Right forelimb (tissue), 1 donor: ENCODE measurements at regions not wholly inside any gene's neighbourhood (a gene's known extent, or its start where the extent isn't known, plus 50 kb on each side); places are given as distances from the start of the nearest gene placed in this dataset.

Experiments used
- DNase-seq: peaks from one replicate; pipeline ENCODE4 v3.0.0-alpha.2; 2018

DNA sequence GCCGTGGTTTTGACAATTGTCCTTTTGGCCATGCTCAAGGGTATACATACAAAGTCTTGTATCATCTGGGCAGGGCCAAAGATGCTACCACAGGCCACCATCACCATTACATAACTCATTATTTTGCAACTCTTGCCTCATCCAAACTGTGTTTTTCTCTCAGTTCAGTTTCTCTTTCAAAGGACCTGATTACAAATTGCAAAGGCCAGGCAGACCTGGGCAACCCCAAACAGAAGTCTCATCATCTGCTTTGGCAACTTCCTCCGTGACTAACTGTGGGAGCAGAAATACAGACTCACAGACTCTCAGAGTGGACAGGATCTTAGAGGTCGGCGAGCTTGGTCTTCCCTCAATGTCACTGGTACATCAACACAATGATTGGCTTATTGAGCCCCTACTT lies 117.8 kb upstream of the NEDD9 start:
- DNase-seq, result no peak

DNA sequence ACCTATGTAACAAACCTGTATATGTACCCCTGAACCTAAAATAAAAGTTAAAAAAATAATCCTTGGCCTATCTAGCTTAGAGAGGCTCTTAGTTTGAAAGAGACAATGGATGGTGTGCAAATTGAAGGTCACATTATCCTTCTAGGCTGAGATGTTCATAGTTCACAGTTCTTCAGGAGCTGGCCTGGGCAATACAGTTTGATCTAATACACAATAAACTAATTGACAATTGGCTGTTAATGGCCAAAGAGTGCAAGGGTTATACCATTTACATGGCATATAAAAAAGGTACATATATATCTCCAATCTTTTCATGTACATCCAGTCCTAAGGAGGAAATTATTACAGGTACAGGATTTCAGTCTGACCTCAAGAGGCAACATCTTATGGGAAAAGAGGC lies 117.4 kb upstream of the NEDD9 start:
- no peak for DNase-seq

DNA sequence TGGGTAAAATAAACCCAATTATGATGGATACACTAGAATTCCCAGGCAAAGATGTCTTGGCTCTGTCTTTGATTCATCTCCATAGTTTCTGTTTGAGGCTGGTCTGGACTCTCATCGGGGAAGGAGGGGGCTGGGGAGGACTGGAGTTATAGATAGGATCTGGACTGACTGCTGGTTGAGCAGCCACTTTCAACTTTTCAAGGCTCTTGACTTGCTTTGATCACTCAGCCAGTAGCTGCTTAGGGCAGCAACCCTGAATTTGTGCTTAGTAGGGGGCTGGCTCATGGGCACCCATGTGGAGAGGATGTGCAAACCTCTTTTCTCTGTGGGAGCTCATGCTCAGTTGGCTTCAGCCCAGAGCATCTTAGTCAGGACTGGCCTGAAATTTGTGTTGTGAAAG lies 114.0 kb upstream of the NEDD9 start:
- no peak for DNase-seq

DNA sequence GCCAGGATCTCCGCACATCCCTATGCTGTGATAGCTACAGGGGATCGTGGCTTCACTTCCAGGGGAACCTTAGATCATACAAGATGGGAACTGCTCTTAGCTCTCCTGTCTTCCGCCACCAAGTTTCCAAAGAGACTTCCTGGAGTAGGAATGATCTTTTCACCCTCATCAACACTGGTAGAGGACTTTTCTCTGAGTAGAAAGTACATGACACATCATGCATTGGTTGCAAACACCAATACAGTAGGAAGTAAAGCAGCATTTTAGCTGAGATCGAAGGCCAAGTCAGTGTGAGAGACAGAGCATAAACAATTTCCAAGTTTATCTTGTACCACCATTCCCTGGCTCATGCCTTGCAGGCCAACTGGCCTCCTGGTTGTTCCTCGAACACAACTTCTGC lies 113.1 kb upstream of the NEDD9 start:
- DNase-seq, result no peak

DNA sequence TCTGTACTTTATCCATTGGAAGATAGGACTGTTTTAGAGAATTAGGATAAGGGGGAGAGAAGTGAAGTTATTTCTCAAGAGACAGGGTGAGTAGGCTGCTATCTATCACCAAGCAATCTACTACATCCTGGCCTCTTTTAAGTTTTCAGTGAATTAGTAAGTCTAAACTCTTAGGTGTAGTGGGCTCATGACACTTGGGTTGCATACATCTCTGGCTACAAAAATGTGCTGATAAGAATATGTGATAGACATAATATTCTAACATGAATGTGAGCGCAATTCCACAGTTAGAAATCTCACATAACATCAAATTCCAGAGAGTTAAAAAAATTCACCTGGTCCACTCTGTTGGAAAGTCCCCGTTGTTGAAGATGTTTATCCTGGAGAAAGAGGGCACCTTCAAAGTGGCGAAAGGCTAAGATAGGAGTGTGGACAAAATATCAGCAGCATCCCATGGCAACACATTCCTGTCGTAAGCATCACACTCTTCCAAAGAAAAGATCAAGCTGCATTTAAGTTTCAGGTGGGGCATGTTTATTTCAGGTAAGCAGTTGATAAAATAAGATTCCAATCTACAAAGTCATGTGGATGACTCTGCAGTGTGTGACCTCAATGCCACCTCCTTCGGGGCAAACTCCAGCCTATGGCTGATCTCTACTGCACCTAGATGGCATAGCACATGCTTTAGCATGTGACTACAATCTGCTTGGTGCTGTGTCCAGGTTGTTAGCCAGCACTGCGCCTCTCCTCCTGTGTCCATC lies 111.7 kb upstream of the NEDD9 start:
- DNase-seq, result no peak

DNA sequence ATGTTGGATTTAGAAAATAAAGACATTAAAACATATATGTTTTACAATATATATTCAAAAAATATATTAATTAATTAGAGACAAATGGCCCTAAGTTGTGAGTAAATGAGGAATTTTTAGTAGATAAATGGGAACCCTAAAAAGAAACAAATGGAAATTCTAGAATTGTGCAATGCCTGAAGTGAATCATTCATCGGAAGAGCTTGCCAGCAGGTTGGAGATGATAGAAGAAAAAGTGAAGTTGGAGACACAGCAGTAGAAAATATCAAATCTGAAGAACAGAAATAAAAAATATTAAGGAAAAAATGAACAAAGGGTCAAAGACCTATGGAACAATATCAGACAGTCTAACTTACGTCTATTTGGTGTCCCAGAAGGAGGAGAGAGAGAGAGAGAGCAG lies 109.4 kb upstream of the NEDD9 start:
- no peak for DNase-seq

DNA sequence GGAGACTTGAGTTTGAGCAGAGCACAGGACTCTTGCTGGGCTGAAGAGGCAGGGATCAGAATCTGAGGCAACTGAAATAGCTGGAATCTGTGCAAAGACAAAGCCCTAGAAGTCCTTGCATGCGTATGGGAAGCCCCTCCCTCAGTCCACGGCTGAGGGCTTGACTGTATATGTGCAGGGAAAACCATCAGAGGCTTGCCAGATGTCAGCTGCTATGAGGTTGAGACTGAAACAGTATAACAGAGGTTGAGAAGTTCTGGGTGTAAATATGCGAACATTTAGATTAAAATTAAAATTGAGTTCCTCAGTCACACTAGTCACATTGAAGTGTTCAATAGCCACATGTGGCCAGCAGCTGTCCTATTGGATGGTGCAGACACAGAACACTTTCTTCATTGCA lies 108.8 kb upstream of the NEDD9 start:
- no peak for DNase-seq

DNA sequence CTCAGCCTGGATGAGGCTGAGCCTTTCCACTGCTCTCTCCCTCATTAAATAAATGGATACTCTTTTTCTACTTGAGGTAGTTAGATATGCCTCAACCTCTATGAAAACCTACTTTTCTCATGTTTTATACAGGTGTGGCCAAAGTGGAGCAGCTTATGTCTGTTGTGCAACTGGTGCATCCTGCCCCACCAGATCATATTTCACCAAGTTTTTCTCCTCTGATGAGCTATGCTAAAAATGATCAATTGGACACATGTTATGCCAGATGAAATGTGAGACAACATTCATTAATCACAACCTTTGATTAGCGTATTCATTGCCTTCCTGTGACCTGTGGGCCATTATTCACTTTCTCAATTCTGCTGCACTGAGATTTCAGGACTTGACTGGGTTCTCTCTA lies 106.9 kb upstream of the NEDD9 start:
- no peak for DNase-seq

DNA sequence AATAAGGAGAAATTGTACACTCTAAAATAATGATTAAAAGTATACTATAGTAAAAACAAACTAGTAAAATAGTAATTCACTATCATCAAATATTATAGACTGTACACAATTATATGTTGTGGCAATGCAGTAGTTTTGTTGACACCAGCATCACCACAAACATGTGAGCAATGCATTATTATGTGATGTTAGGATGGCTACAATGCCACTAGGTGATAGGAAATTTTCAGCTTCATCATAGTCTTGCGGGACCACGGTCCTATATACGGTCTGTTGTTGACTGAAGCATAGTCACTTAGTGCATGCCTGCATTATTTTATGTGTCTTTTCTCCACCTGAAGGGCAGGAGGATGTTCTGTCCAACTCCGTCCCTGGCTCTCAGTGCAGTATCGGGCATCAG lies 104.8 kb upstream of the NEDD9 start:
- DNase-seq, result no peak

DNA sequence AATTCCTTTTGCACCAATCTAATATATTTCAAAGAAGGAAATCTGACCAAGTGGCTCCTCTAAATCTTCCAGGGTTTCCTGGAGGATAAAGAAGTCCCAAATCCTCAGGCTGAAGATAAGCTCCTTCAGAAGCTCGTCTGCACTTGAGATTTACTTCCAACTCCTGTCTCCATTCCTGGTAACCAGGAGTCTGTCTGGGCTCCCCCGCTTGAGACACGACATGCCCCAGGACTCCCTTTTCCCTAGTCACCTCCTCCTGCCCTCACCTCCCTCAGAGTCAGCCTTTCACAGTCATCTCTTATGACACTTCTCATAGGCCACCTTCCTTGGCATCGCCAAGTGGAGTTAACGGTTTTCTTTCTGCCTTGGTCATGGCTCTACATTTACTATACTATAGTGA lies 103.4 kb upstream of the NEDD9 start:
- no peak for DNase-seq

DNA sequence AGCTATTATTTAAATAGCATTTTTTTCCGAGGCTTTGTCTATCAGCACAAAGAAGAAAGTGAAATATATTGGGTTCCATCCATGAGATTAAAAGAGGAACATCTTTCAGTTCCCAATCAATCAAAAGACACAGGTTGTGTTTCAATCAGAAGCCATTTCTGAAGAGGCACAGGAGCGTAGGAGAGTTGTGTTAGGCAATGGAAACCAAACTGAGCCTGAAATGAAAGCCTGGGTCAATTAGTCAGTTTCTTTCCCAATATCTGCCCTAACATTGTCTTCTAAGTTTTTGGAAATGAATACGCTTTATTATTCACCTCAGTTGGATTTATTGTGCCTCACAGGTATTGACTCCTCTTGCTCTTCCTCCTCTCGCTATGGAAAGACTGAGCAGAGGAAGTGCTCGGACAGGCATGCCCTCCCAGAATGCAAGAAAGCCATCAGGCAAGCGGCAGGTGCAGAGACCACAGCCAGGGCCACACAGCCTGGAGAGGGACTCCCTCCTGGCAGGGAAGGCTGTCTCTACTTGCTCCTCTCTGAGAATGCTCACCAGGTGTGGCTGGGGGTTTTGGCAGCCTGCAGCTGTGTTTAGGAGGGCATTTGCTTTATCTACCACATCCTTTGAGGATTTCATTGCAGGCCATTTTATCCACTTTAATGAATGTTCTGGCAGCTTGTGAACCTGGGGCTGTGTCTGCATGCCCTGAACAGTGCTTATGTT lies 100.8 kb upstream of the NEDD9 start:
- DNase-seq, result no peak

DNA sequence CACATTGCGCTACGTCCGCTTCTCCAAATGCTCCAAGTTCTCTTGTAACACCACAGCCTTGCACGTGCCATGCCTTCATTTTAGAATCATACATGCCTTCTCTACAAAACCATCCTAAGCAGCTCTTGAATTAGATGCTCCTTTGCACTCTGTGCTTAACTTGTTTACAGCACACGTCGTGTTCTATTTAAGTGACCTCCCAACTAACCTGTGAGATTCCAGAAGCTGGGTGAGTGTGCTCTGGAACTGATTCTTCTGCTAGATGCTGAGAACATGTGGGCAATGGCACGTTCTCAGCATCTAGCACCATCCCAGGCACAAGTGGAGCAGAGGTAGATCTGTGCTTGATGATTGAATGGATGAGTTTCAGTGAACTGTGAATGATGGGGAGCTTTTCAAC lies 100.0 kb upstream of the NEDD9 start:
- DNase-seq, result no peak

DNA sequence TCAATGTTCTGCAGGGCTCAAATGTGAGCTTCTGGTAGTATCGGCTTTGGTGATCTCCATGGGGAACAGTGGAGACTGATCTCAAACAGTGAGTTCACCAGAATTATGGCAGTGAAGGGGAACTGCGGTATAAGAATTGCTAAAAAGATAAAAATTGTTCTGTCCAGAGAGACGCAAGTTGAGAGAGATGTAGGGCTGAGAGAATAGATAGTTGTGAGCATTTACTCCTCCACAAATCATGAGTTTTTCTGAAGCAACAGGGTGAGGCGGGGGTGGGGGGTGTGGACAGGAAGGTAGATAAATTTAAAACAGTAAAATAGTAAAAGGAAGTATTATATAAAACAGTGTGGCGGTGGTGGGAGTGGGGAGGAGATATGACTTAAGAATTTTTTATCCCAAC lies 98.6 kb upstream of the NEDD9 start:
- DNase-seq, result no peak

DNA sequence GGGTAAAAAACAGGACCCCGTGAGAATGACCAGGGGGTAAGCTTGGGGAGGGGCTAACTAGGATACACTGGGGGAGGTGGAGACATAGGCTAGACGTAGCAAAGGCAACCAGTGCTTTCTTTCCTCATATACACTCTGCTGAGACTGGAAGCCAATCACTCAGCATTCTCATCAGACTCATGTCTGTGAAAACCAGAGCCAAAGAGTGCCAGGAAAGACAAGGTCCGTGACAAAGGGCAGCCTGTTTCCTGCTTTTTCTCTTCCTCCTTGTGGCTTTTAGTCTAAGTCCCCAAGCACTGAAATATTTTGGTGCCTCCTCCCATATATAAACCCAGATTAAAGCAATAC lies 97.9 kb upstream of the NEDD9 start:
- DNase-seq, result no peak

DNA sequence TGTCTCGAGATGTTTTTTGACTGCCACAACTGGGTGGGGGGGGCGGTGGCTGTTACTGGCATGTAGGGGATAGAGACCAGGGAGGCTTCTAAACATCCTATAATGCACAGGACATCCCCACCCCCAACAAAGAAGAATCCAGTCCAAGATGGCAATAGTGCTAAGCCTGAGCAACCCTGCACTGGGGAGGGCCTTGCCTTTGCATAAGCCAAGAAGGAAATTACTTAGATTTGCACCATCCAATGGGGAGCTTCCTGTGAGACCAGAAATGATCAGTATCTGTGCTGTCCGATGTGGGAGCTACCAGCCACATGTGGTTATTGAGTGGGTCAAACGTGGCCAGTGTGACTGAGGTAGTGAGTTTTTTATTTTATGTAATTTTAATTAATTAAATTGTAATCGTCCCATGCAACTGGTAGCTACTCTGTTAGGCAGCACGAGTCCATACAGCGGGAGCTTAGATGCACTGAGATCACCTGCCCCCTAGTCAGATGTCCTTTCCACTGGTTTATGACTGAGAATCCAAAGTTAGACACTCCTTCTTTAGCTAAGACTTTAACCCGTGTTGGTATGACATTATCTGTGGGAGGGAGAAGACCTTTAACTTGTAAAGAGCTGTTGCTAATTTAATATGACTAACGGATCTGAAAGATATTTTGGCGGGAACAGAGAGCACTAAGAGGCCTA lies 97.4 kb upstream of the NEDD9 start:
- DNase-seq, result no peak

DNA sequence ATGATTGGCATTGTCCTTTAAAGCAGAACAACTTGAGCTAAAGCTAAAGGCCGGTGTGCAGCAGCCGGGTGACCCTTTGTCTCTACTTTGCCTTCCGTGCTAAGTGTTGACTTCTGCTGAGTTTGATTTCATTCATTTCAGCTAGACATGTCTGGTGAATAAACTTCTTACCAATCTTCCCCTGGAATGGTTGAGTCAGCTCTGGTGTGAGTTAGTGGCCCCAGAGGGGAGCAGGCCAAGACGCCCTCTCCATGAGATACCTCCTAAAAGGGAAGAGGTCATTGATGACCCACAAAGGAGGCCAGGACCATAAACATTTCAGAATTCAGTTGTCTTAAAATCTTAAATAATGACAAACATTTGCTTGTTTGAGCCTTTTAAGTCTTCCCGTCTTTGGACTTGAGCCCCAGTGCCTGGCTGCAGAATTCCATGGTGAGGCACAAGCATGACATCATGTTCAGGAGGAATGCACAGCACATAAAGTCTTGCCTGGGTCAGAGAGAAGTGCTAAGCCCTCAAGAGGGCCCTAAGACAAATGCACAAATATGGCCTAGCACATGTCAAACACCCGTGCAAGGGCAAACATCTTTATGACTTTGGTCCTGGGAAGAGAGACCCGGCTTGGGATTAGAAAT lies 96.3 kb upstream of the NEDD9 start:
- no peak for DNase-seq

DNA sequence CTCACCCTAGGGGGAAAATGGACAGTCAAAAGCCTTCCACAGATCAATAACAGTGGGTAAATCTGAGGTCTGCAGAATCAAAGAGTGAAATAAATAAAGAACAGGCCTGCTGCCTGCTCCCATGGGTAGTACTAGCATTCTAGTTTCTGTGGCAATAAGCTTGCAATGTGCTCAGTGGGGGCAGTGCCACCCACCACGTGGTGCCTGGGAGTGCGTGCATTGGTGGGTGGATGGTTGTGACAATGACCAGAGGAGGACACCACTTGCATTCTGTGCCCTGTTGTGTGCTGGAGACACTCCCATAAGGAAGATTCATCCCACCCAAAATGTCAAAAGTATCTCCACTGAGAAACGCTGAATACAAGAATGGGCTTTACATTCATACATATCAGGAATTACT lies 95.5 kb upstream of the NEDD9 start:
- DNase-seq, result no peak

DNA sequence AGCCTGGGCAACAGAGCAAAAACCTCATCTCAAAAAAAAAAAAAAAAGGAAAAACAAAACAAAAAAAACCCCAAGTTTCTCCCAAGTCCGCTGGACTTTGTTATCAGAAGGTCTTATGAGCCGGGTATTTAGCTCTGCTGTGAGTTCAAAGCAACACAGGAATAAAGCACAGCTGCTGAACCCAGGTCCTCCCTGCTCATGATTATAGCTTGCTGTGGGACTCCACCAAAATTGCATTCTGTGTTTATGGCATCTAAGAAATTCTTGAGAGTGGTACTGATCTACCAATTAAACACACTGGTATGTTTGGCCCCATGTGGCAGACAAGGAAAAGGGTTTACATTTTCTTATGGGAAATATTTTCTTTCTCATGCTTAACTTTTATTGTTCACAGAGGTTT lies 93.6 kb upstream of the NEDD9 start:
- DNase-seq, result no peak

DNA sequence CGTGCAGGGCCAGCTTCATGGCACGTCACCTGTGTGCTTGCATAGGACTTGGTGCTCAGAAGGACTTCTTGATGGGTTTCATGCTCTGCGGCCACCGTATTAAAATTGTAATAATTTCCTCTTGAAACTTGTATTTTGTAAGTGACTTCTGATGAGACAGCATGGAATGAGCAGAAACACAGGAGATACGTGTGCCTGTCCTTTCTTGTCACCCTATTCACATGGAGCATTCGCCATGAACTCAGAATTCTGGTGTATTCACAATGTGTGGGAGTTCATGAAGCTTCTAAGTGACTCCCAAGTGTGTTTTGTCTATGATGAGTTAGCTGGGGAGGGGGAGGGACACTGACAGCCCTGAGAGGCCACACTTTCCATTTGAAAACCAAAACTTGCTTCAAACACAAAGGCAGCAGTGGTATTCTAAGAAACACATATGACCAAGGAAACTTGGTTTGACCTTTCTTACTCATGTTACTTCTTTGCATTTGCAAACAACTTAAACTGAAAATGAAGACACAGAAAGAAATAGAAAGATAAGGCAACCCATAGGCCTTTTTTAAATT lies 92.1 kb upstream of the NEDD9 start:
- no peak for DNase-seq

DNA sequence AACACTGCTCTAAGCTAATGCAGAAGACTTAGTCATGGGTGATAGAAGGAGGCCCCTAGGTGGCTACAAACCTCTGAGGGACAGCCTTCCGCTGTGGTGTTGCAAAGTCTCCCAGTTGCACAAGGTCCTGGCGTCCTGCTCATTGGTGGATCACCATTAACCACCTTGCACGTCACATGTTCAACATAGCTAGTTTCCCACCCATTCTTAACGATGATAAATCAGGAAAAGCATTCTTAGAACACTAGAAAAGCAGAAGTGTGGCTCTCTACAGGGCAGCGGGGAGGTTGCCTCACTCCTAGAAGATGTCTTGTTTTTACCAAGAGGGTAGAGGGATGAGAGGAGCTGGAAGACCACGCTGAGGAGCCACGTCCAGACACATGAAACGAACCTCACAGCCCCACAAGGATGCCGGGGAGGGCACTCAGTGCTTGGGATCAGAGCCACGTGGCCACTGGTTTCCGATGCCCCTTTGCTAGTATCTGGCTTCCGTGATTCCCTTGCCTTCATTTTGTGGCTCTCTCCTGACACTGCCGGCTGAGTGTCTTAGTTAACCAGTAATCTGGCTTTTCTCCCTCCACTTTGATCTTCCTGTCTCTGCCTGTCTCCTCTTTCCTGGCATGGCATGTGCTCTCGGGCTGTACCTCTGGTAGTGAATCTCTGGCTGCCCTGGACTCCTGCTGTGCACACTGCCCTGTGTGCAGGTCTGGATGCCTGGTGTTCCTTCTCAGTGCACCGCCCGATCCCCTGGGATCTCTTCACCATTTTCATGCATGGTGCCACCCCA lies 91.4 kb upstream of the NEDD9 start:
- DNase-seq, result no peak

DNA sequence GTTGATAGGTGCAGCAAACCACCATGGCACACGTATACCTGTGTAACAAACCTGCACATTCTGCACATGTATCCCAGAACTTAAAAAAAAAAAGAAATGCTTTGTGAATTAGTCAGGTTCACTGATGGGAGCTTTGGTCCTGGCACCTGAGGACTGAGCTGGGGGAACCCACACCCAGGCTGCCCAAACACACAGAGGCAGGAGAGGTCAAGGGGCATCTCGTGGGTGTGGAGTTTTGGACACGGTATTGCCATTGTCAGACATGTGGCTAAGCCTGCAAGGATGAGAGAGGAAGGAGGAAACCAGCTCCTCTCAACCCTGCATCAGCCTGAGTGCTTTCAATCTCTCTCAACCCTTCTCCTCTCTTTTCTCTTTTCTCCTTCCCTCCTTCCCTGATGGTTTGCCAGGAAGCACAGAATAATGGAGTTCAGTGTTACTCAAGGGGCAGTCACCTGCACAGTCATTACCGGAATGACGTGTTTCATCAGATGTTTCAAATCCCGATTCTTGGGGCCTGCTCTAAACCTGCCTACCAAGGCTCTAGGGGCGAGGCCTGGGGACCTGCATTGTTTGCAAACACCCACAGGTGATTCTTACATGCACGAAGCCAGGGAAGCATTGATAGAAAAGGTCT lies 89.9 kb upstream of the NEDD9 start:
- no peak for DNase-seq

DNA sequence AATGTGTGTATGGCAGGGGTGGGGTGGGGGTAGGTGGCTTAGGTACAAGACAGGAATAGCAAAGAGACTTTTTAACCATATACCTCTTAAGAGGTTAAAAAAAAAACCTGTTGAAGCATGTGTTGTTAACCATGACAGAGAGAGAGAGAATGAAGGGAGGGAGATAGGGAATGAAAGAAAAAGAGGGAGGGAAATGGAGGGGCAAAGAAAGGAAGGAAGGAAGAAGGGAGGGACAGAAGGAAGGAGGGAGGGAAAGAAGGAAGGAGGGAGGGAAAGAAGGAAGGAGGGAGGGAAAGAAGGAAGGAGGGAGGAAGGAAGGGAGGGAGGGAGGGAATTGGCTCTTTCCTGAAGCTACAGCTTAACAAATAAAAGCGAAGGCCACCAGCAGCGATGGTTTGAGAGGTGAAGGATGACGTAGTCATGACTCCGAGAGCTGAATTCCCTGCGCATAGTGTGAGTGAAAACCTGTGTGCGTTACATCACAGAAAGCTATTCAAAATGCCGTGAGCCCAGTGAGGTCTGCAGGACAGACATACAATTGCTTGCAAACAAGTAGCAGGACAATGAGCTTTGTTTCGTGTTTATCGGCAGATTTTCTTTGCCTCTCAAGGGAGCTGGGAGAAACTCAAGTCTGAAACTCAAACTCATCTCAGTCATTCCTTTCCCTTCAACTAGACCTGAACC lies 88.6 kb upstream of the NEDD9 start:
- no peak for DNase-seq
